ENCODE measurements at regions not wholly inside any gene's neighbourhood (a gene's known extent, or its start where the extent isn't known, plus 50 kb on each side); places are given as distances from the start of the nearest gene placed in this dataset.

- TF ChIP-seq CTCF (IDR thresholded peaks at IDR 0.05) (no peak), POLR2A (IDR thresholded peaks at IDR 0.05) (no peak)
Observed at GRCh38 chr5:167317884-167318283, 973.6 kb upstream of the WWC1 start.
